IMR-90 (cell line): ENCODE measurements at regions not wholly inside any gene's neighbourhood (a gene's known extent, or its start where the extent isn't known, plus 50 kb on each side); places are given as distances from the start of the nearest gene placed in this dataset.

ENCODE experiments used
- ATAC-seq: fragments of 200-7000 bp; cut with Tn5 transposase; 2 replicates; pipeline ENCODE4 v1.9.1; 2020; ENCODE audit warnings: low read depth, mild to moderate bottlenecking, moderate library complexity
- BruUV-seq: library from RNA; stranded (reverse); fragments of 400-500 nt; replicated peaks from 2 replicates; lab custom pipeline; 2021; lab: Mats Ljungman, UMichigan
- CTCF ChIA-PET: fragments of 300-600 bp; formaldehyde crosslinking; extraction: SDS; loops from one replicate; lab custom pipeline; 2021; ENCODE audit warnings: antibody characterized with exemption; lab: Yijun Ruan, JAX
- POLR2A ChIA-PET: fragments of 300-600 bp; sonication (Branson Sonifier 250); formaldehyde crosslinking; loops from one replicate; lab custom pipeline; 2022; ENCODE audit warnings: antibody characterized with exemption; ENCODE audit not compliant: unreplicated experiment; lab: Charles Lee
- DNase-seq: peaks from one replicate; pipeline ENCODE4 v3.0.0; 2013
- H2AFZ ChIP-seq: replicated peaks from 2 replicates; pipeline ENCODE3; 2013; ENCODE audit warnings: low read length, mild to moderate bottlenecking; ENCODE audit not compliant: poor library complexity
- H2AK5ac ChIP-seq: 2 replicates; pipeline ENCODE4 v1.6.1; 2013; ENCODE audit warnings: low read depth, low read length, inconsistent platforms
- H2AK9ac ChIP-seq: replicated peaks from 2 replicates; pipeline ENCODE3; 2013; ENCODE audit warnings: mild to moderate bottlenecking, low read depth, low read length, moderate library complexity; ENCODE audit not compliant: poor library complexity
- H2BK120ac ChIP-seq: 2 replicates; pipeline ENCODE4 v1.6.1; 2013; ENCODE audit warnings: low read depth, low read length, inconsistent platforms
- H2BK15ac ChIP-seq: 3 replicates; pipeline ENCODE4 v1.6.1; 2013; ENCODE audit warnings: low read depth, low read length, inconsistent platforms
- H2BK20ac ChIP-seq: 2 replicates; pipeline ENCODE4 v1.6.1; 2013; ENCODE audit warnings: low read depth, mild to moderate bottlenecking, inconsistent platforms, low read length, moderate library complexity
- H2BK5ac ChIP-seq: 2 replicates; pipeline ENCODE4 v1.6.1; 2013; ENCODE audit warnings: mild to moderate bottlenecking, low read depth, low read length, inconsistent platforms; ENCODE audit not compliant: poor library complexity, severe bottlenecking
- H3K14ac ChIP-seq: replicated peaks from 2 replicates; pipeline ENCODE4 v1.6.1; 2013; ENCODE audit warnings: low read depth, low read length, inconsistent platforms
- H3K18ac ChIP-seq: 2 replicates; pipeline ENCODE4 v1.6.1; 2013; ENCODE audit warnings: low read depth, low read length, control low read depth
- H3K23ac ChIP-seq: 2 replicates; pipeline ENCODE4 v1.6.1; 2013; ENCODE audit warnings: low read depth, low read length, inconsistent platforms
- H3K27ac ChIP-seq: 2 replicates; pipeline ENCODE4 v1.5.1; 2013; ENCODE audit warnings: mild to moderate bottlenecking, control low read depth, low read length; ENCODE audit not compliant: insufficient read depth
- H3K27me3 ChIP-seq: 2 replicates; pipeline ENCODE4 v1.6.1; 2013; ENCODE audit warnings: low read length; ENCODE audit not compliant: control insufficient read depth, insufficient read depth
- H3K36me3 ChIP-seq: 2 replicates; pipeline ENCODE4 v1.6.1; 2013; ENCODE audit warnings: low read length, mixed read lengths; ENCODE audit not compliant: control insufficient read depth, insufficient read depth
- H3K4ac ChIP-seq: 2 replicates; pipeline ENCODE4 v1.6.1; 2013; ENCODE audit warnings: low read depth, low read length, inconsistent platforms
- H3K4me1 ChIP-seq: 2 replicates; pipeline ENCODE4 v1.6.1; 2013; ENCODE audit warnings: low read length, mixed read lengths; ENCODE audit not compliant: control insufficient read depth, insufficient read depth
- H3K4me2 ChIP-seq: 2 replicates; pipeline ENCODE4 v1.6.1; 2013; ENCODE audit warnings: low read depth, mild to moderate bottlenecking, control low read depth, low read length, moderate library complexity
- H3K4me3 ChIP-seq: 2 replicates; pipeline ENCODE4 v1.5.1; 2013; ENCODE audit warnings: low read depth, mild to moderate bottlenecking, control low read depth, low read length, moderate library complexity; ENCODE audit not compliant: insufficient read depth
- H3K56ac ChIP-seq: 2 replicates; pipeline ENCODE4 v1.6.1; 2013; ENCODE audit warnings: low read length, inconsistent platforms; ENCODE audit not compliant: insufficient read depth; ENCODE audit errors: extremely low read depth
- H3K79me1 ChIP-seq, 2 experiments: 2 replicates each; pipeline ENCODE4 v1.6.1; 2013; ENCODE audit warnings: low read length in 2 of 2, inconsistent platforms in 1 of 2, low read depth in 1 of 2
- H3K9ac ChIP-seq: 2 replicates; pipeline ENCODE4 v1.6.1; 2013; ENCODE audit warnings: low read depth, low read length, control low read depth
- H3K9me1 ChIP-seq: 2 replicates; pipeline ENCODE4 v1.6.1; 2013; ENCODE audit warnings: low read length, inconsistent platforms; ENCODE audit not compliant: insufficient read depth
- H3K9me3 ChIP-seq: 2 replicates; pipeline ENCODE4 v1.6.1; 2013; ENCODE audit warnings: low read length; ENCODE audit not compliant: control insufficient read depth, insufficient read depth
- H4K20me1 ChIP-seq: 2 replicates; pipeline ENCODE4 v1.6.1; 2013; ENCODE audit warnings: low read length, inconsistent platforms; ENCODE audit not compliant: insufficient read depth
- H4K5ac ChIP-seq: 2 replicates; pipeline ENCODE4 v1.6.1; 2013; ENCODE audit warnings: mild to moderate bottlenecking, low read depth, low read length, control low read depth
- H4K8ac ChIP-seq, 2 experiments: 2 replicates each; pipeline ENCODE4 v1.6.1; 2013; ENCODE audit warnings: low read depth in 2 of 2, low read length in 2 of 2, control low read depth in 1 of 2, inconsistent platforms in 1 of 2
- H4K91ac ChIP-seq: 2 replicates; pipeline ENCODE4 v1.6.1; 2013; ENCODE audit warnings: low read depth, low read length, inconsistent platforms; ENCODE audit not compliant: insufficient read depth
- BHLHE40 ChIP-seq: fragments of 150-350 bp; IDR thresholded peaks from 2 replicates; pipeline ENCODE4 v1.6.1; 2016; ENCODE audit warnings: mild to moderate bottlenecking, low read depth, low read length
- MAFK ChIP-seq: IDR thresholded peaks from 2 replicates; pipeline ENCODE4 v1.6.1; 2012; ENCODE audit warnings: low read depth, low read length, improper control_type of control experiment
- MXI1 ChIP-seq: IDR thresholded peaks from 2 replicates; pipeline ENCODE4 v1.6.1; 2012; ENCODE audit warnings: low read depth, mild to moderate bottlenecking, low read length, moderate library complexity, borderline replicate concordance
- RAD21 ChIP-seq: IDR thresholded peaks from 2 replicates; pipeline ENCODE4 v1.6.1; 2012; ENCODE audit warnings: low read length, improper control_type of control experiment
- RCOR1 ChIP-seq: IDR thresholded peaks from 2 replicates; pipeline ENCODE4 v1.6.1; 2012; ENCODE audit warnings: mild to moderate bottlenecking, low read length, improper control_type of control experiment; ENCODE audit not compliant: insufficient replicate concordance
- RFX5 ChIP-seq: IDR thresholded peaks from 2 replicates; pipeline ENCODE4 v1.8.0; 2012; ENCODE audit warnings: low read depth, mild to moderate bottlenecking, low read length, moderate library complexity
- SMC3 ChIP-seq: fragments of 150-350 bp; IDR thresholded peaks from 2 replicates; pipeline ENCODE4 v1.6.1; 2016; ENCODE audit warnings: low read depth, mild to moderate bottlenecking, antibody characterized with exemption, low read length, moderate library complexity
- WGBS, 2 experiments: methylation state at CpG; one replicate each; pipeline versions ENCODE4 v1.1.5 to v1.1.7; 2013; ENCODE audit warnings: missing lambda C conversion rate in 2 of 2; ENCODE audit not compliant: insufficient read length in 1 of 2; ENCODE audit errors: extremely low coverage in 2 of 2; 5-methylcytosine and 5-hydroxymethylcytosine counted together
- dilution Hi-C: fragments of 300-500 bp; cut with HindIII; formaldehyde crosslinking; loops from one replicate; pipeline ENCODE4 v1.14.3; 2018; ENCODE audit warnings: low sequenced_read_pairs; ENCODE audit not compliant: unreplicated experiment
- in situ Hi-C: fragments of 300-500 bp; cut with MboI; formaldehyde crosslinking; loops from 3 replicates; pipeline ENCODE4 v1.14.3; 2019; ENCODE audit warnings: low sequenced_read_pairs, inconsistent platforms, mixed read lengths
- intact Hi-C: fragments of 100-400 bp; cut with micrococcal nuclease; formaldehyde crosslinking; loops from 2 replicates; pipeline ENCODE4 v1.10.0; 2022
- TF ChIP-seq, protein P1 (sequence below): fragments of 150-350 bp; IDR thresholded peaks from 2 replicates; pipeline ENCODE4 v1.6.1; 2016; ENCODE audit warnings: low read depth, mild to moderate bottlenecking, low read length, moderate library complexity, borderline replicate concordance
- TF ChIP-seq, protein P2 (sequence below): fragments of 150-350 bp; IDR thresholded peaks from 2 replicates; pipeline ENCODE4 v1.6.1; 2017; ENCODE audit warnings: mild to moderate bottlenecking, antibody characterized with exemption, low read length, low read depth

DNA sequence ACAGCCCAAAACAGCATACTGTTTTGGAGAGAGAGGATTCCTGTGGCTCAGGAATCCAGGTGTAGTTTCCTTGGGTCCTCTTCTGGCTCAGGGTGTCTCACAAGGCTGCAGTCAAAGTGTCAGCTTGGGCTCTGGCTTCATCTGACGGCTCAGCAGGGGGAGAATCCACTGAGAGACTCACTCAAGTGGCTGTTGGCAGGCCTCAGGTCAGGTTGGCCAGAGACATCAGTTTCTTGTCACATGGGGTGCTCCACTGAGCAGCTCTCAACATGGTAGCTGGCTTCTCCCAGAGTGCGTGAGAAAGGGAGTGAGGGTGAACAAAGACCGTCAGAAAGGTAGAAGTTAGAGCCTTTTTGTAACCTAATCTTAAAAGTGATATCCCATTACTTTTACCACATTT is 168.4 kb downstream of the SOCS6 start:
- Histone ChIP-seq H3K4me2 (no peak overlapping the region), H2AFZ (no peak overlapping the region), H3K79me1 (no peaks in the 10 kb centered on the region), H3K4ac (no peak overlapping the region), H3K27ac (no peak overlapping the region), H4K20me1 (no peaks in the 10 kb centered on the region), H4K5ac (no peak overlapping the region), H3K9me3 (no peaks in the 10 kb centered on the region), H2BK20ac (no peak overlapping the region), H3K36me3 (no peaks in the 10 kb centered on the region), H3K9ac (no peak overlapping the region), H2BK5ac (no peak overlapping the region), H3K18ac (no peak overlapping the region), H3K23ac (no peak overlapping the region), H2AK5ac (no peak overlapping the region), H2BK15ac (no peak overlapping the region), H4K91ac (no peak overlapping the region), H3K56ac (no peak overlapping the region), H4K8ac (no peak overlapping the region), H3K27me3 (peaks cover 2% of the 10 kb centered on the region), H3K9me1 (no peaks in the 10 kb centered on the region), H3K4me1 (peaks cover 2% of the 10 kb centered on the region; the same call in 1 of the 2 replicates), H2AK9ac (no peak overlapping the region), H3K14ac (no peak overlapping the region), H2BK120ac (no peak overlapping the region), H3K4me3 (no peak overlapping the region)
- ChIA-PET CTCF (interaction anchor here (0.6 kb wide), 1 partner anchor 26 kb away, joined by 3 read pairs; no protein-coding TSS in a partner anchor), POLR2A (no interaction called here)
- in situ Hi-C loops (loop anchor here (10.0 kb wide), 1 partner anchor 362 kb away; no protein-coding TSS in a partner anchor), dilution Hi-C loops (no loop called here), intact Hi-C loops (loop anchor here (10.0 kb wide), 1 partner anchor 652 kb away; no protein-coding TSS in a partner anchor)
- ATAC-seq (no peak), DNase-seq (no peak)
- no TSS peak for BruUV-seq
- no CpG with 5 or more reads among the region's 3 CpGs for WGBS, 2 experiments
- TF ChIP-seq RFX5 = no peak
- TF ChIP-seq MAFK = no peak
- no peak for TF ChIP-seq RCOR1
- TF ChIP-seq RAD21 = no peak
- TF ChIP-seq SMC3 = no peak
- TF ChIP-seq MXI1 = no peak
- TF ChIP-seq BHLHE40 = no peak
- TF ChIP-seq, protein P1, sequence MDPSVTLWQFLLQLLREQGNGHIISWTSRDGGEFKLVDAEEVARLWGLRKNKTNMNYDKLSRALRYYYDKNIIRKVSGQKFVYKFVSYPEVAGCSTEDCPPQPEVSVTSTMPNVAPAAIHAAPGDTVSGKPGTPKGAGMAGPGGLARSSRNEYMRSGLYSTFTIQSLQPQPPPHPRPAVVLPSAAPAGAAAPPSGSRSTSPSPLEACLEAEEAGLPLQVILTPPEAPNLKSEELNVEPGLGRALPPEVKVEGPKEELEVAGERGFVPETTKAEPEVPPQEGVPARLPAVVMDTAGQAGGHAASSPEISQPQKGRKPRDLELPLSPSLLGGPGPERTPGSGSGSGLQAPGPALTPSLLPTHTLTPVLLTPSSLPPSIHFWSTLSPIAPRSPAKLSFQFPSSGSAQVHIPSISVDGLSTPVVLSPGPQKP = no peak
- TF ChIP-seq, protein P2, sequence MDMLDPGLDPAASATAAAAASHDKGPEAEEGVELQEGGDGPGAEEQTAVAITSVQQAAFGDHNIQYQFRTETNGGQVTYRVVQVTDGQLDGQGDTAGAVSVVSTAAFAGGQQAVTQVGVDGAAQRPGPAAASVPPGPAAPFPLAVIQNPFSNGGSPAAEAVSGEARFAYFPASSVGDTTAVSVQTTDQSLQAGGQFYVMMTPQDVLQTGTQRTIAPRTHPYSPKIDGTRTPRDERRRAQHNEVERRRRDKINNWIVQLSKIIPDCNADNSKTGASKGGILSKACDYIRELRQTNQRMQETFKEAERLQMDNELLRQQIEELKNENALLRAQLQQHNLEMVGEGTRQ = no peak
